AG09309 (cell line): ENCODE measurements at regions not wholly inside any gene's neighbourhood (a gene's known extent, or its start where the extent isn't known, plus 50 kb on each side); places are given as distances from the start of the nearest gene placed in this dataset.

Experiments used
- DNase-seq: peaks from one replicate; pipeline ENCODE4 v3.0.0-alpha.2; 2010; ENCODE audit warnings: low read depth
- H3K4me3 ChIP-seq: 2 replicates; pipeline ENCODE4 v1.5.1; 2011; ENCODE audit warnings: mild to moderate bottlenecking, low read depth, low read length, moderate library complexity; ENCODE audit not compliant: control insufficient read depth
- CTCF ChIP-seq: IDR thresholded peaks from 2 replicates; pipeline ENCODE4 v1.5.1; 2011; ENCODE audit warnings: mild to moderate bottlenecking, low read depth, low read length, inconsistent platforms; ENCODE audit not compliant: insufficient read depth, control insufficient read depth; ENCODE audit errors: missing control alignments

GRCh38 chr2:226131299-226131784, 668.3 kb downstream of the IRS1 start:
- no peak for DNase-seq
- no peak overlapping the region for H3K4me3 ChIP-seq
- TF ChIP-seq CTCF: no peak

- DNase-seq: no peak
- no peak overlapping the region for H3K4me3 ChIP-seq
- TF ChIP-seq CTCF: no peak
These were observed 669.4 kb downstream of the IRS1 start for GRCh38 chr2:226130192-226130591.

GRCh38 chr2:226127682-226128081, 671.9 kb downstream of the IRS1 start:
- DNase-seq: no peak
- H3K4me3 ChIP-seq: no peak overlapping the region
- TF ChIP-seq CTCF: no peak

GRCh38 chr2:226126104-226126503, 673.5 kb downstream of the IRS1 start:
- TF ChIP-seq CTCF: no peak
- DNase-seq: no peak
- H3K4me3 ChIP-seq: no peak overlapping the region

GRCh38 chr2:226125176-226125883, 674.3 kb downstream of the IRS1 start:
- DNase-seq: no peak

GRCh38 chr2:226124548-226125011, 675.0 kb downstream of the IRS1 start:
- DNase-seq: no peak
- TF ChIP-seq CTCF: no peak

More at GRCh38 chr2:226125176-226125883, 674.3 kb downstream of the IRS1 start:
- TF ChIP-seq CTCF: no peak
- no peak overlapping the region for H3K4me3 ChIP-seq

More at GRCh38 chr2:226124548-226125011, 675.0 kb downstream of the IRS1 start:
- no peak overlapping the region for H3K4me3 ChIP-seq
